RWPE1 (cell line): ENCODE measurements at regions not wholly inside any gene's neighbourhood (a gene's known extent, or its start where the extent isn't known, plus 50 kb on each side); places are given as distances from the start of the nearest gene placed in this dataset.

Source experiments
- CTCF ChIA-PET: fragments of 350-600 bp; sonication (Branson Sonifier 250); formaldehyde crosslinking; extraction: SDS; loops from one replicate; lab custom pipeline; 2021; lab: Yijun Ruan, JAX
- POLR2A ChIA-PET: fragments of 400-600 bp; formaldehyde crosslinking; extraction: SDS; loops from one replicate; lab custom pipeline; 2020; ENCODE audit warnings: antibody characterized with exemption; ENCODE audit not compliant: low non-redundant PET; lab: Yijun Ruan, JAX
- DNase-seq: peaks from one replicate; pipeline ENCODE4 v3.0.0; 2012; ENCODE audit warnings: low spot score
- H3K27ac ChIP-seq: fragments of 450-650 bp; 2 replicates; pipeline ENCODE4 v1.5.1; 2017
- TF ChIP-seq, protein P1 (sequence below): fragments of 450-650 bp; conservative IDR thresholded peaks from 2 replicates; pipeline ENCODE4 v1.5.1; 2017; ENCODE audit warnings: low read depth, mild to moderate bottlenecking

DNA sequence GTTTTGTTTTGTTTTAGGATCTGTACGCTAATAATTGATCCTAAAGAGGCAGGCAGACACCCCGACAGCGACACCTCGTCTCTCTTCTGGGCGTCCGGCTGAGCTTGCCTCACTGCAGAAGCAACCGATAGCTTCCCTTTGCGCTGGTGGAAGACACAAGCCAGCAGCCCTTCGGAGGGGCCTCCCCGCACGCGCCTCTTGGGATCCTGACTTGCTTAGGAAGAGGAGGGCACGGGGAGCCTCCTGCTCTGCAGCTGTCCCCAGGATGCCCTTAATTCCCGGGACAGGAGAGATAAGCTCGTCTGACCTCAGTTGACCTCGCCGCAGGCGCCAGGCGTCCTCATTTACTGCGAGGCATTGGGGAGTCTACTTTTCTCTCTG is 94.0 kb downstream of the CD83 start:
- ChIA-PET CTCF (interaction anchor here (0.6 to 1.2 kb wide), 3 partner anchors 19 to 1230 kb away, joined by 3 to 5 read pairs (median 3); no protein-coding TSS in a partner anchor), POLR2A (no interaction called here)
- H3K27ac ChIP-seq = peak overlapping the region; percentile 82
- TF ChIP-seq, protein P1, sequence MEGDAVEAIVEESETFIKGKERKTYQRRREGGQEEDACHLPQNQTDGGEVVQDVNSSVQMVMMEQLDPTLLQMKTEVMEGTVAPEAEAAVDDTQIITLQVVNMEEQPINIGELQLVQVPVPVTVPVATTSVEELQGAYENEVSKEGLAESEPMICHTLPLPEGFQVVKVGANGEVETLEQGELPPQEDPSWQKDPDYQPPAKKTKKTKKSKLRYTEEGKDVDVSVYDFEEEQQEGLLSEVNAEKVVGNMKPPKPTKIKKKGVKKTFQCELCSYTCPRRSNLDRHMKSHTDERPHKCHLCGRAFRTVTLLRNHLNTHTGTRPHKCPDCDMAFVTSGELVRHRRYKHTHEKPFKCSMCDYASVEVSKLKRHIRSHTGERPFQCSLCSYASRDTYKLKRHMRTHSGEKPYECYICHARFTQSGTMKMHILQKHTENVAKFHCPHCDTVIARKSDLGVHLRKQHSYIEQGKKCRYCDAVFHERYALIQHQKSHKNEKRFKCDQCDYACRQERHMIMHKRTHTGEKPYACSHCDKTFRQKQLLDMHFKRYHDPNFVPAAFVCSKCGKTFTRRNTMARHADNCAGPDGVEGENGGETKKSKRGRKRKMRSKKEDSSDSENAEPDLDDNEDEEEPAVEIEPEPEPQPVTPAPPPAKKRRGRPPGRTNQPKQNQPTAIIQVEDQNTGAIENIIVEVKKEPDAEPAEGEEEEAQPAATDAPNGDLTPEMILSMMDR = no peak
- DNase-seq = no peak

DNA sequence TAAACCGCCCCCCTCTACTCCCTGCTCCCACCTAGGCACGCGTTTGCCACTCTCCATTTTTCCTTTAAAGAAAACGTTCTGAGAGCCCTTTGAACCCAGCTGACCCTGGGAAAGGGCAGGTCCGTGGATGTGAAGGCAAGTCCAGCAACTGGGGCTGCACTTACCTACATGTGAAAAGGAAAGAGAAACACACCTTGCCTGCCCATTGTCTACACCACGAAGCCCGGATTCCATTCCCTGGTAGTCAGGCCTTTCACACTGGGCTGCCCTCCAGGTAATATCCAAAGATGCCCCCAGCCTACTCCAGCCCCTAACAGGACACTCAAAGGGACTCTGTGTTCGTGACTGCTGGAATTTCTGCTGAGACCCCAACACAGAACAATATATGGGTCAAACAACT is 94.4 kb downstream of the CD83 start:
- ChIA-PET CTCF (interaction anchor here (0.6 to 0.7 kb wide), 2 partner anchors 19 to 1230 kb away, joined by 3 to 5 read pairs; no protein-coding TSS in a partner anchor), POLR2A (no interaction called here)
- peak overlapping the region; percentile 82 for H3K27ac ChIP-seq
- TF ChIP-seq, protein P1 = no peak
- DNase-seq = peak; percentile 33

DNA sequence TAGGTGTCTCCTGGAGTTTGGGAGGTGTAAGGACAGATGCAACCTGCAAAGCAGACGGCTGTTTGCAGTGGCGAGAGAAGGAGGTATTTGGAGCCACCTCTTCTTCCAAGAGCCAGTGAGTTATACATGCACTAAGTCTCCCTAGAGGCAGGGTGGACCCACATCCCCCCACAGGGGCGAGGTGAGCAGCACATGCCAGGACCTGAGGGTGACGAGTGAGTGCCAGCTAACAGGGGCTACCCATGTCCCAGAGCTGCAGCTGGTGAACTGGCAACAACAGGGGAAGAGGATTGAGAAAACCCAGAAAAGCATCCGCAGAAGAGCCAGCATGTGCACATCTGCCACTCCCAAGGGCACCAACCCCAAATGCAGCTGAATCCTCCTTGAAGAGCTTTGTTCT is 95.1 kb downstream of the CD83 start:
- no peak overlapping the region for H3K27ac ChIP-seq
- TF ChIP-seq, protein P1 = no peak
- ChIA-PET CTCF (interaction anchor here (0.7 kb wide), 1 partner anchor 1136 kb away, joined by 3 read pairs; no protein-coding TSS in a partner anchor), POLR2A (no interaction called here)
- DNase-seq = no peak

DNA sequence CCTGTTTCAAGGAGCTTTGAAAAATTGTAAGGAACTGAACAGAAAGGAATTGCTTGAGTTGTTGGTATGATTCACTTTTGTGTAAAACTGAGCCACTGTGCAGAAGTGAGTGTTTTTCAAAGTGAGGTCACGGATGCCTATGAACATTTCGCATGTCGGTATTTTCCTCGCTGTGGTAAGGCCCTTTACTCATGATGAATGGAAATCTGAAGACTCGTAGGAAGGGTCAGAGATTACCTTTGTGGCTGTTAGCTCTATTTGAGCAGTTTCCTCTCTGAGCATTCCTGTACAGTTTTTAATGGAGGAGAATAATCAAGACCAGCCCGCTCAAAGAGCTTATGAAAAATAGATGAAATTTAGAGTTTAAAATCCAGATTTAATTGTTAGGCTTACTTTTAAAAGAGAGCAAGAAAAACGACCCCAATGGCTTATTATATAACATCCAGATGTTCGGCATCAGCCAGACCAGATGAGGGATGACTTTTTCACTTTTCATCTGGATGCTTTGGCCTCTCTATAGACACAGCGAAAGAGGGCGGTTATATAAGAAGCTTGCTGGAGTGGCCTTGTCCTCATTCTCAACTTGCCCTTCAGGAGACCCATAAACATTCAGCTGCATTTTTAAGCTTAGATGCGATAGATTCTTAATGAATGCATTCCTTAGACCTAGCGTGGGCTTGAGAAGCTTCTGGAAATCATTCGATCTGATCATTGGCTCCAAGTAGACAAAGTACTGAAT is 99.5 kb downstream of the CD83 start:
- CTCF ChIA-PET = no interaction called here
- no peak overlapping the region for H3K27ac ChIP-seq
- TF ChIP-seq, protein P1 = no peak
- POLR2A ChIA-PET = interaction anchor here (0.7 kb wide), 1 partner anchor 366 kb away, joined by 5 read pairs; no protein-coding TSS in a partner anchor
- DNase-seq = no peak

DNA sequence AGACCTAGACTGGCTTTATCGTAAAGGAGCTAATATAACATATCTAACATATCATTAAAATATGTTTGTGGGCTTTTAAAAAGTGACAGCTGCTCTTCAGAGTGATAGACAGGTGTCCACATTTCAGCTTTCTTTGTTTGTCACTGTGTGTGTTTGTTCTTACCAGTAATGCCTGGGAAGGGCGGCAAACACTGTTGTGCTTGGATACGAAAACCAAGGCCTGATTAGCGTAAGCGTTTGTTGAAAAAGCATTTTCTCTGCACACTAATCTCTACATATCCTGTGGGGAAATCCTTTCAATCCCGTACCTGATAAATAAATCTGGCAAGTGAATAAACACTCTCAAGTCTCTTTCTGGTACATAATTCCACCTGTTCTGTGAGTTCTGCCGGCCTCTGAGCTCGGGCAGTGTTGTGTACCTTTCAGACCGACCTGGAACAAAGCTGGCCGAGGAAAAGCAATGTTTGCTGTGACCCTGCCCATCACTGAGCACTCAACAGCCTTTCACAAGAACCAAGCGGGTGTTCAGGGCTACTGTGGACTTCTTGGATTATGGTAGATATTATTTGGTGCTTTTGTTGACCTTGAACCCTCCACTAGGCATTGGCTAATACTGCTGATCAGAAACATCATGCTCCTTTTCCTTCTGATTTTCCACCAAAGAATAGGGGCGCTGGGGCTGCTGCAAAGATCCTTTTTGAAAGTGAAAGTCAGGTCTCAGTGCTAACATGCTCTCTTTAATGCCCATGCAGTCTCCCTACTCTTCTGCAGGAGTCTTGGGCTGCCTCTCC is 100.4 kb downstream of the CD83 start:
- ChIA-PET CTCF (no interaction called here), POLR2A (no interaction called here)
- TF ChIP-seq, protein P1 = no peak
- no peak overlapping the region for H3K27ac ChIP-seq
- DNase-seq = no peak

DNA sequence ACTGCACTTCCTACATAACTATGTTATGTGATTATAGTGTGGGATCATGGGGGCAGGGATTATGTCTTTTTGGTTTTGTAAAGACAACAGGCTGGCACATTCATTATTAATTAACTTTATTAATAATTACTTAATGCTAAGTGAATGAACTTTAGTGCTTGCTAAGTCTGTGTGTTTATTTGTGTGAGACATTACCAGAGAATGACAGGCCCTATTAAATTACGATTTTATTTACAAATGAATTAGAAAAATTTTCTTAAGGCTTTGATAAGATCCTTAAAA is 100.9 kb downstream of the CD83 start:
- CTCF ChIA-PET = no interaction called here
- TF ChIP-seq, protein P1 = no peak
- POLR2A ChIA-PET = no interaction called here

More for the DNA sequence above, 100.9 kb downstream of the CD83 start:
- no peak overlapping the region for H3K27ac ChIP-seq
- DNase-seq = no peak
